ENCODE measurements at regions not wholly inside any gene's neighbourhood (a gene's known extent, or its start where the extent isn't known, plus 50 kb on each side); places are given as distances from the start of the nearest gene placed in this dataset.

DNA sequence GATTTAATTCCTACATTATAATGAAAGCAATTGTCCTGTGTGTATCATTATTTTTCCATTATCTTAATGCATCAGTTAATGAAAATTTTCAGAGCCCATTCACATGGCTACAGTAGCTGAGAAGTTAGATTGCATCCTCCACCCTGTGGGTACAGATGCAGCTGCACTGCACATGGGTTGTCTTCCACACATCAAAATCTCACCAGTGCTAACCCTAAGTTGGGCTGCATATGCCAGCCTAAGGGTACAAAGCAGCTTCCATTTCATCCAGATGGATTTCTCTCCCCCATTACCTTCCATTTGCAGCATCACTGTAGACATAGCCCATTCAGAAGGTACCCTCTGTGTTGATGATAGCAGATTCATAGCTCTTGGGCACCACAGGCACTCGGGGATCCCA, 74.7 kb upstream of the WDR11 start:
- TF ChIP-seq, protein P1, sequence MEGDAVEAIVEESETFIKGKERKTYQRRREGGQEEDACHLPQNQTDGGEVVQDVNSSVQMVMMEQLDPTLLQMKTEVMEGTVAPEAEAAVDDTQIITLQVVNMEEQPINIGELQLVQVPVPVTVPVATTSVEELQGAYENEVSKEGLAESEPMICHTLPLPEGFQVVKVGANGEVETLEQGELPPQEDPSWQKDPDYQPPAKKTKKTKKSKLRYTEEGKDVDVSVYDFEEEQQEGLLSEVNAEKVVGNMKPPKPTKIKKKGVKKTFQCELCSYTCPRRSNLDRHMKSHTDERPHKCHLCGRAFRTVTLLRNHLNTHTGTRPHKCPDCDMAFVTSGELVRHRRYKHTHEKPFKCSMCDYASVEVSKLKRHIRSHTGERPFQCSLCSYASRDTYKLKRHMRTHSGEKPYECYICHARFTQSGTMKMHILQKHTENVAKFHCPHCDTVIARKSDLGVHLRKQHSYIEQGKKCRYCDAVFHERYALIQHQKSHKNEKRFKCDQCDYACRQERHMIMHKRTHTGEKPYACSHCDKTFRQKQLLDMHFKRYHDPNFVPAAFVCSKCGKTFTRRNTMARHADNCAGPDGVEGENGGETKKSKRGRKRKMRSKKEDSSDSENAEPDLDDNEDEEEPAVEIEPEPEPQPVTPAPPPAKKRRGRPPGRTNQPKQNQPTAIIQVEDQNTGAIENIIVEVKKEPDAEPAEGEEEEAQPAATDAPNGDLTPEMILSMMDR (conservative IDR thresholded peaks at IDR 0.05): no peak
- H3K27ac ChIP-seq: no peak overlapping the region

GRCh38 chr10:120782336-120782735, 68.8 kb upstream of the WDR11 start:
- TF ChIP-seq, protein P1 (conservative IDR thresholded peaks at IDR 0.05): no peak
- H3K27ac ChIP-seq: no peak overlapping the region

DNA sequence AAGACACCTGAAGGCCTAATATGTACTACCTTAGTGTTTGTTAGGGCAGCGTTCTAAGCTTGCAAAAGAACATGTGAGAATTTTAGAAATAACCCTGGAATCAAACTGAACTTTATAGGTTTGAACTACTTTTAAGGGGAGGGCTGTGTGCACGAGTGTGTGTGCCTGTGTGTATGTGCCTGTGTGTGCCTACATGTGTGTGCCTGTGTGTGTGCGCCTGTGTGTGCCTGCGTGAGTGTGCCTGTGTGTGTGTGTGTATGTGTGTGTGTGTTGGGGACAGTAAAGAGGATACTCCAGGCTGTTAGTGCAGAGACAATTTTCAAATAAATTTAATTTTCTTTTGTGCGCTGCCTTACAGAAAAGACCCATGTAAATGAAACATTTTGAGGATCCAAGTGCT, 68.1 kb upstream of the WDR11 start:
- TF ChIP-seq, protein P1 (conservative IDR thresholded peaks at IDR 0.05): no peak
- no peak overlapping the region for H3K27ac ChIP-seq

DNA sequence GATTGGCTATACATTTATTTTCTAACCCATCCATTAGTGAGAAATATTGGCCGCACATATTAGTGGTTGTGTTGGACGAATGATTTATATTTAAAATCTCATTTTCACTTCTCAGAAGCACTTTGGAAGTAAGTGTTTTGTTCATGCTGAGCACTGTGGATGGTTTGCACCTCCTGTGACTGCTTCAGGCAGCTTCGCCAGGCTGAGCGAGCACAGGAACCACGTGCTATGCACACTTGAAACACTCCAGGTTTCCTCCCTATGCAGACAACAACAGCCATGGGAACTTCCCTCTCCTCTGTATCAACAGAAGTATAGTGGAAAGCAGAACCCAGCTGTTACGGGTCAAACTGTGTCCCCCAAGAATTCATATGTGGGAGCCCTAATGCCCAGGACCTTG, 67.3 kb upstream of the WDR11 start:
- no peak overlapping the region for H3K27ac ChIP-seq
- TF ChIP-seq, protein P1 (conservative IDR thresholded peaks at IDR 0.05): no peak

GRCh38 chr10:120788771-120789170, 62.4 kb upstream of the WDR11 start:
- TF ChIP-seq, protein P1 (conservative IDR thresholded peaks at IDR 0.05): no peak
- H3K27ac ChIP-seq: no peak overlapping the region

- H3K27ac ChIP-seq: no peak overlapping the region
- TF ChIP-seq, protein P1 (conservative IDR thresholded peaks at IDR 0.05): no peak
Measured at GRCh38 chr10:120789303-120790203, 61.6 kb upstream of the WDR11 start.

DNA sequence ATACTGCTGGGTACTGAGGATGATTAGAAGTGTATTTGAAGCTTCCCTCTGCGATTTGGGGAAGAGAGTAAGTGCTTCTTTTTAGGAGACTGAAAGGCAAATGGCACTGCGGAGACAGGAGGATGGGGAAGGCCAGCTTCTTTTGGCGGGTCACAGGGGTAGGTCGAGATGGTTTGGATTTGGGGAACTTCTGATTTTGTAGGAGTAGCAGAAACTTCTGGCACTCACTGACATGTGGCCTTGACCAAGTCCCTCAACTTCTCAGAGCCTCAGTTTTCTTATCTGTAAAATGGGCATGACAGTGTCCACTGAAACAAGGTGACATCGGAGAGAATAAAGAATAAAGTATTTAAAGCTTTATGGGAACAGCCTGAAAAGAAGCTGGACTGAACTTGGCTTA, 59.8 kb upstream of the WDR11 start:
- no peak overlapping the region for H3K27ac ChIP-seq

More for the DNA sequence above, 59.8 kb upstream of the WDR11 start:
- TF ChIP-seq, protein P1 (conservative IDR thresholded peaks at IDR 0.05): no peak

Data from VCaP (cell line).